ENCODE measurements at regions not wholly inside any gene's neighbourhood (a gene's known extent, or its start where the extent isn't known, plus 50 kb on each side); places are given as distances from the start of the nearest gene placed in this dataset.

DNA sequence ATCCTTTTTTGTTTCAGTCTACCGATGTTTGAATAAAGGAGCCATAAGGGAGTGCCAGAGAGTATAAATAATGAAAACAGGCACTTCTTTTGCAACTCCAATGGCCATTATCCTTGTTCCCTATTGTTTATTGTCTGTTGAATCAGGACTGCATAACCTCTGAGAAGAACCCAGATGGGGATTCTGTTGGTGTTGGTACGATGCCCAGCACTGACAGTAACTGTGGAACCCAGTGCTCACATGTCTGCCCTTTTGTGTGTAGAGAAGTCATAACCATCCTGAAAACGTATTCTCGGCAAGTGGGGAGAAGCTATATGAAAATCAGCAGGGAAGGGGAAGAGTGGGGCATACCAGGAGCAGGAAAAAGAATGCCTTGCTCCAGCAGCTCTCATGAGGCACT lies 195.1 kb upstream of the EDNRA start:
- H3K4me3 ChIP-seq (replicated peaks; ENCODE audit: insufficient read depth, low read length) = no peak overlapping the region
- H3K27ac ChIP-seq (replicated peaks) = no peak overlapping the region
- no peak for DNase-seq (ENCODE audit: low read depth in 1 of 2, low spot score in 1 of 2)
- no peaks in the 10 kb centered on the region for H3K27me3 ChIP-seq (ENCODE audit: insufficient read depth, poor library complexity, severe bottlenecking)
- TF ChIP-seq GABPA (IDR thresholded peaks at IDR 0.05; ENCODE audit: low read depth) = no peak
- no peak for TF ChIP-seq POLR2AphosphoS5 (IDR thresholded peaks at IDR 0.05; ENCODE audit: low read depth)
- TF ChIP-seq, protein P1, sequence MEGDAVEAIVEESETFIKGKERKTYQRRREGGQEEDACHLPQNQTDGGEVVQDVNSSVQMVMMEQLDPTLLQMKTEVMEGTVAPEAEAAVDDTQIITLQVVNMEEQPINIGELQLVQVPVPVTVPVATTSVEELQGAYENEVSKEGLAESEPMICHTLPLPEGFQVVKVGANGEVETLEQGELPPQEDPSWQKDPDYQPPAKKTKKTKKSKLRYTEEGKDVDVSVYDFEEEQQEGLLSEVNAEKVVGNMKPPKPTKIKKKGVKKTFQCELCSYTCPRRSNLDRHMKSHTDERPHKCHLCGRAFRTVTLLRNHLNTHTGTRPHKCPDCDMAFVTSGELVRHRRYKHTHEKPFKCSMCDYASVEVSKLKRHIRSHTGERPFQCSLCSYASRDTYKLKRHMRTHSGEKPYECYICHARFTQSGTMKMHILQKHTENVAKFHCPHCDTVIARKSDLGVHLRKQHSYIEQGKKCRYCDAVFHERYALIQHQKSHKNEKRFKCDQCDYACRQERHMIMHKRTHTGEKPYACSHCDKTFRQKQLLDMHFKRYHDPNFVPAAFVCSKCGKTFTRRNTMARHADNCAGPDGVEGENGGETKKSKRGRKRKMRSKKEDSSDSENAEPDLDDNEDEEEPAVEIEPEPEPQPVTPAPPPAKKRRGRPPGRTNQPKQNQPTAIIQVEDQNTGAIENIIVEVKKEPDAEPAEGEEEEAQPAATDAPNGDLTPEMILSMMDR (IDR thresholded peaks at IDR 0.05; ENCODE audit: insufficient read depth, low read length) = no peak
- TF ChIP-seq, protein P2, sequence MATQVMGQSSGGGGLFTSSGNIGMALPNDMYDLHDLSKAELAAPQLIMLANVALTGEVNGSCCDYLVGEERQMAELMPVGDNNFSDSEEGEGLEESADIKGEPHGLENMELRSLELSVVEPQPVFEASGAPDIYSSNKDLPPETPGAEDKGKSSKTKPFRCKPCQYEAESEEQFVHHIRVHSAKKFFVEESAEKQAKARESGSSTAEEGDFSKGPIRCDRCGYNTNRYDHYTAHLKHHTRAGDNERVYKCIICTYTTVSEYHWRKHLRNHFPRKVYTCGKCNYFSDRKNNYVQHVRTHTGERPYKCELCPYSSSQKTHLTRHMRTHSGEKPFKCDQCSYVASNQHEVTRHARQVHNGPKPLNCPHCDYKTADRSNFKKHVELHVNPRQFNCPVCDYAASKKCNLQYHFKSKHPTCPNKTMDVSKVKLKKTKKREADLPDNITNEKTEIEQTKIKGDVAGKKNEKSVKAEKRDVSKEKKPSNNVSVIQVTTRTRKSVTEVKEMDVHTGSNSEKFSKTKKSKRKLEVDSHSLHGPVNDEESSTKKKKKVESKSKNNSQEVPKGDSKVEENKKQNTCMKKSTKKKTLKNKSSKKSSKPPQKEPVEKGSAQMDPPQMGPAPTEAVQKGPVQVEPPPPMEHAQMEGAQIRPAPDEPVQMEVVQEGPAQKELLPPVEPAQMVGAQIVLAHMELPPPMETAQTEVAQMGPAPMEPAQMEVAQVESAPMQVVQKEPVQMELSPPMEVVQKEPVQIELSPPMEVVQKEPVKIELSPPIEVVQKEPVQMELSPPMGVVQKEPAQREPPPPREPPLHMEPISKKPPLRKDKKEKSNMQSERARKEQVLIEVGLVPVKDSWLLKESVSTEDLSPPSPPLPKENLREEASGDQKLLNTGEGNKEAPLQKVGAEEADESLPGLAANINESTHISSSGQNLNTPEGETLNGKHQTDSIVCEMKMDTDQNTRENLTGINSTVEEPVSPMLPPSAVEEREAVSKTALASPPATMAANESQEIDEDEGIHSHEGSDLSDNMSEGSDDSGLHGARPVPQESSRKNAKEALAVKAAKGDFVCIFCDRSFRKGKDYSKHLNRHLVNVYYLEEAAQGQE (IDR thresholded peaks at IDR 0.05; ENCODE audit: insufficient replicate concordance, low read depth) = no peak
- no peak for TF ChIP-seq SPI1 (IDR thresholded peaks at IDR 0.05; ENCODE audit: borderline replicate concordance, low read depth)

- TF ChIP-seq SPI1 (IDR thresholded peaks at IDR 0.05; ENCODE audit: borderline replicate concordance, low read depth) (no peak), GABPA (IDR thresholded peaks at IDR 0.05; ENCODE audit: low read depth) (no peak), POLR2AphosphoS5 (IDR thresholded peaks at IDR 0.05; ENCODE audit: low read depth) (no peak)
- TF ChIP-seq, protein P2 (IDR thresholded peaks at IDR 0.05; ENCODE audit: insufficient replicate concordance, low read depth) = no peak
- TF ChIP-seq, protein P1 (IDR thresholded peaks at IDR 0.05; ENCODE audit: insufficient read depth, low read length) = no peak
- no peak overlapping the region for H3K4me3 ChIP-seq (replicated peaks; ENCODE audit: insufficient read depth, low read length)
- H3K27me3 ChIP-seq (ENCODE audit: insufficient read depth, poor library complexity, severe bottlenecking) = no peaks in the 10 kb centered on the region
These were observed 193.9 kb upstream of the EDNRA start for GRCh38 chr4:147286846-147287587.

GRCh38 chr4:147287588-147287890 lies 193.4 kb upstream of the EDNRA start:
- no peak for TF ChIP-seq GABPA (IDR thresholded peaks at IDR 0.05; ENCODE audit: low read depth)
- TF ChIP-seq SPI1 (IDR thresholded peaks at IDR 0.05; ENCODE audit: borderline replicate concordance, low read depth) = peak; percentile 90
- DNase-seq (ENCODE audit: low read depth in 1 of 2, low spot score in 1 of 2) = peak in 1 of 2 experiments; percentile 25
- no peak overlapping the region for H3K4me3 ChIP-seq (replicated peaks; ENCODE audit: insufficient read depth, low read length)
- no peaks in the 10 kb centered on the region for H3K27me3 ChIP-seq (ENCODE audit: insufficient read depth, poor library complexity, severe bottlenecking)
- H3K27ac ChIP-seq (replicated peaks) = no peak overlapping the region

More at GRCh38 chr4:147286846-147287587, 193.9 kb upstream of the EDNRA start:
- DNase-seq (ENCODE audit: low read depth in 1 of 2, low spot score in 1 of 2) = no peak
- H3K27ac ChIP-seq (replicated peaks) = no peak overlapping the region

- no peak for TF ChIP-seq SPI1 (IDR thresholded peaks at IDR 0.05; ENCODE audit: borderline replicate concordance, low read depth)
- TF ChIP-seq GABPA (IDR thresholded peaks at IDR 0.05; ENCODE audit: low read depth) = no peak
- TF ChIP-seq, protein P2 (IDR thresholded peaks at IDR 0.05; ENCODE audit: insufficient replicate concordance, low read depth) = no peak
- no peak for TF ChIP-seq POLR2AphosphoS5 (IDR thresholded peaks at IDR 0.05; ENCODE audit: low read depth)
- TF ChIP-seq, protein P1 (IDR thresholded peaks at IDR 0.05; ENCODE audit: insufficient read depth, low read length) = no peak
- no peak for DNase-seq (ENCODE audit: low read depth in 1 of 2, low spot score in 1 of 2)
- Histone ChIP-seq H3K4me3 (replicated peaks; ENCODE audit: insufficient read depth, low read length) (no peak overlapping the region), H3K27ac (replicated peaks) (no peak overlapping the region), H3K27me3 (ENCODE audit: insufficient read depth, poor library complexity, severe bottlenecking) (no peaks in the 10 kb centered on the region)
These were observed 192.4 kb upstream of the EDNRA start for GRCh38 chr4:147288512-147288911.
